SH-SY5Y (cell line): ENCODE measurements at regions not wholly inside any gene's neighbourhood (a gene's known extent, or its start where the extent isn't known, plus 50 kb on each side); places are given as distances from the start of the nearest gene placed in this dataset.
A peak's percentile ranks its signal among the peaks of the same experiment; 100 is the strongest.

Experiments
- GATA2 ChIP-seq: IDR thresholded peaks from 2 replicates; pipeline ENCODE4 v1.6.1; 2011; ENCODE audit warnings: mild to moderate bottlenecking, low read depth, low read length
- GATA3 ChIP-seq: IDR thresholded peaks from 2 replicates; pipeline ENCODE4 v1.6.1; 2011; ENCODE audit warnings: low read depth, mild to moderate bottlenecking, low read length, moderate library complexity

- TF ChIP-seq GATA3 (no peak), GATA2 (no peak)
These were observed 1086.6 kb upstream of the SORCS1 start for GRCh38 chr10:108250936-108251620.

- no peak for TF ChIP-seq GATA2
- TF ChIP-seq GATA3: no peak
These were observed 1085.4 kb upstream of the SORCS1 start for GRCh38 chr10:108249940-108250339.

DNA sequence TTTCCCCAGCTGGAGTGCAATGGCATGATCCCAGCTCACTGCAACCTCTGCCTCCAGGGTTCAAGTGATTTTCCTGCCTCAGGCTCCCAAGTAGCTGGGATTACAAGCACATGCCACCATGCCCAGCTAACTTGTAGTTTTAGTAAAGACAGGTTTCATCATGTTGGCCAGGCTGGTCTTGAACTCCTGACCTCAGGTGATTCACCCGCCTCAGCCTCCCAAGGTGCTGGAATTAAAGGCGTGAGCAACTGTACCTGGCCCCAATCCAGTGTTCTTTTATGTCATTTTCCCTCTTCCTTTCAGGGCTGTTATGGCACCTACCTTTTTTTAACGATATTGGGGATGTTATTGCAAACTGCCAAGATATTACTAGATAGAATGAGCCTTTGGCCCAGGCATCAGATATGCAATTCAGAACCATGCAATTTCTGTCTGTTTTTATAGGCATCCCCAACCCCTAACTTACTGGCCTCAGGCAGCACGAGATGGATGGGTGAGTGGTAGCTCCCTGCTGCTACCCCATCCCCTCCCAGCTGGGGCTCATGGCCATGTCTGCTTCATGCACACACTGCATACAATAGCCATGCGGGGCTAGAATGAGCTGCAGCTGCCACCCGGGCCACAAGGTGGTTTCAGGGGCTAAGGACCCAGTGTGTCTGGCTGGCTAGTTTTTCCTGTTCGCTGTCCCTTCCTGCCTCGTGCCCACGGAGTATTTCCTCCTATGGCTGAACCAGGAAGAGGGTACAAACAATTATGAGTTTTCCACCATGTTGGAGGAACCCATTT, 1080.1 kb upstream of the SORCS1 start:
- TF ChIP-seq GATA2 (no peak), GATA3 (no peak)

DNA sequence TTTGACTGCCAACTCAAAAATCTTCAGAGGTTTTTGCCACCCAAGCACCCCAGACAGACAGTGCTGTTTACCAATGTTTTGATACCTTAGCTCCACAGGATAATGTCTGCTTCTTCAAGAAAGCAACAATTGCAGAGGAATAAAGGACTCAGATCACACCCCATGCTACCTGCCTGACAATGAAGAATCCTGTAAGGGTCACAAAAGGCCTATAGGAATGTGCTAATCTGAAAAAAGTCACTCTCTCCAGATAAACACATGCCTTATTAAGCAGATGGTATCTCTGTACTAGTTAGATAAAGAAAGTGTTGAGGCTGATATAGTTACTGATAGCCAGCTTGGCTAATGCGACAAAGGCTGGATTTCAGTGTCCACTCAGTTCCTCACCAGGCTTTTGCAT, 1076.7 kb upstream of the SORCS1 start:
- TF ChIP-seq GATA3 (no peak), GATA2 (no peak)

GRCh38 chr10:108238261-108238660, 1073.8 kb upstream of the SORCS1 start:
- no peak for TF ChIP-seq GATA2
- TF ChIP-seq GATA3: no peak

DNA sequence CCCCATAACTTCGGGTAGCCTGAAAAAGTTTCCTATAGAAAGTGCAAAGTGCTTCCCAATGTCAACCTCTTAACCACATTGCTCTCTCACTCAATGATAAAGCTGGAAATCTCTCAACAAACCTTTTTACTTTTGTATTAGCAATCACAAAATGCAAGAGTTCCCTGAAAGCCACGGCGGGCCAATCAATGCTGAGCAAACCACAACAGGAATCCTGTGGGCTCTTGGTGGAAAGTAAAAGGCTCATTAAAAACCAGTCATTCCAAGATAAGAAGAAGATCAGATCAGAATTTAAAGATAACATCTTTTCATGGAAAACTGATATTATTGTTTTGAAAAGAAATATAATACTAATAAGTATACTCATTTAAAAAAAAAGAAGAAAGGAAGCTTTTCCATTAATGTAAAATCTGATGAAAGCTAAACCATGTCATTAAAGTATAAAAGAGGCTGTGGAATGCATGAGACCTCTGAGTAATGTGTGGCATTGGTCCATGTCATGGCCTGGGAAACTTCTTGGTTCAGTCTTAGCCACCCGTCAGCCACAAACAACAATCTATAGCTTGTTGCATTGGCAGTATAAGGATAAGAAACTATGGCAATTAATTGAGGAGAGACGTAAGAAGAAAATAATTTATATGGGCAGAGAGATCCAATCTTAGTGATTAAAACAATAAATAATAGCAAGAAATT, 1066.1 kb upstream of the SORCS1 start:
- no peak for TF ChIP-seq GATA3
- TF ChIP-seq GATA2: no peak

DNA sequence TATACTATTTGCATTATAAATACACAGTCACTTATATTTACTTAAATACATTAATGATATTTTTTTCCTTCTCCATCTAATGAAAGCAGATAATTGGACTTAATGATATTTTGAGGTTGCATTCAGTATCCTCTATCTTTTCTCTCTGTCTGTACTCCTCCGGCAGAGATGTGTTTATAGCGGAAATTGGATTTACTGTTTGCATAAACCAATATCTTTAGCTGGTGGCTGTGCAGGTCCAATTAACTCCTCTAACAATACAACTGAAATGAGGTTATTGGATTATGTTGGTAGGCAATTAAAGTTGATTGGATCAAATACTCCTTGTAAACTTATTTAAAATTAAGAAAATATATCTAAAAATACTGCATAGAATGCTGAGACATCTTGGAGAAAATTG, 1044.2 kb upstream of the SORCS1 start:
- TF ChIP-seq GATA3 (no peak), GATA2 (no peak)

DNA sequence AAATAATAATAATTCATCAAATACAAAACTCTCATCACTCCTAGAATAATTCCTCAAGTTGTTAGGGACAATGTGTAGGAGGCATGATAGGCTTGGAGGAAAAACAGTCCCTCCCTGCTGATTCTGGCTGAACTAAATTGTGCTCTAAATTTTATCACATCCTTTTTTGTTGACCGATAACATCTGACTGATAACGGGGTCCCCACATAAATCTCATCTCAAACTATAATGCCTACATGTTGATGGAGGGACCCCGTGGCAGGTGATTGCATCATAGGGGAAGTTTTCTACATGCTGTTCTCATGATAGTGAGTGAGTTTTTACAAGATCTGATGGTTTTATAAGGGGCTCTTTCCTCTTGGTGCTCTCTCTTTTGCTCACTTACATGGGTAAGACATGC, 1043.5 kb upstream of the SORCS1 start:
- peak; percentile 65 for TF ChIP-seq GATA3
- peak; percentile 53; the same call in 1 of the 2 replicates for TF ChIP-seq GATA2

DNA sequence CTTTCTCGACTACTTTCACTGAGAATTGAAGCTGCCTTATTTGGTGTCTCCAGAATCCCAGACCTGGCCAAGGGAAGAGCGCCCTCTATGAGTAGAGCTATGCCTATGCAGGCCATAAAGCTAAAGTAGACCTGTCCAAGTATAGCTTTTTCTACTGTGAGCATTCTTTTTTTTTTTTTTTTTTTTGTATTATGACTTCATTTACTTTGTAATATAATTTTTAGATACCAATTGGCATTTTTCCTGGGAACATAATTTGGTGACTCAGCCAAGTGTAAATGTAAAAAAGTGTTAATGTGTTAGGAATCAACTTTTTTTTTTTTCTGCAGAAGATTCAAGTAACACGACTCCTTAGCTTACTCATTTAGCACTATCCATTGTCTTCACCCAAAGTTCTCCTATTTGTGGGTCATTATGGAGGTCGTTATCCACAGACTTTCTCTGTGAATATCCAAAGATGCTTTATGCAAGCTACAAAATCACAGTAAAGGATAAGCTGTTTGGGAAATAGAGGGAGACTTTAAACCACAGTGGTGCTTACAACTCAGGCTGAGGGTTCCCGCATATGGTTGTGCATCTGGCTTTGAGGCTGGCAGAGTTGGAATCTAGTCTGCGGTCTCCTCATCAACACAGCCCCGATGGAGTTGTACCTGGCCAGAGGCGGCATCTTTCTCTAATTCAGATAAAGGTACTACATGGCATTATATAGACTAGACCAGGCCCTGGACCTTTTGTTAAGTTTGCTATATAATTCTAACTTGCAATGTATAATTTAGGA, 1040.2 kb upstream of the SORCS1 start:
- no peak for TF ChIP-seq GATA3
- no peak for TF ChIP-seq GATA2

GRCh38 chr10:108203905-108204527, 1039.5 kb upstream of the SORCS1 start:
- TF ChIP-seq GATA2: no peak
- no peak for TF ChIP-seq GATA3

DNA sequence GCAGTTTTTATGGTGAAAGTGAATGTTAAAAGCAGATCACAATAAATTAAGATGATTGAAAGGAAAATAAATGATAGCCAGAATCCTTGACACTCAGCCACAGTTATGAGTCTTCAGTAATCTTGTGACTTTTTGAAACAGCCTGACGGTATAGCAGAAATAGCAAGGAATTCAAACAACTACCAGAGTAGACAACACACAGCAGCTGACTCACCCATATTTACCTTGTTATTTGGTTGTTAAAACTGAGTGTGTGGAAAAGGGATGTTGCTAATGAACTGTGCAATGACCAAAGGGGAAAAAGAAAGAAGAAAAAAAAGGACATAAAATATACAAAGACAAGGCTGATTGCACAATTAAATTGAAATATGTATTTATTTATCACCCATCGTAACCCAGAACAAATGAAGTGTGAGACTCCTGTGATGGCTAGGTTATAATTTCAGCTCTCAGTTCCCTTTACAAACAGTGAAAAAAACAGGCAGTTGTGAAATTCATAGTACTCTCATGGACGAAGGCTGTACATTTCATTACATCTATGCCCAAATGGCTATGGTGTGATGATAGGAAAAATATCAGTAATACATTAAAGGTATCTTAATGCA, 1023.0 kb upstream of the SORCS1 start:
- TF ChIP-seq GATA3: no peak
- no peak for TF ChIP-seq GATA2

GRCh38 chr10:108184114-108184513, 1019.6 kb upstream of the SORCS1 start:
- TF ChIP-seq GATA2 (no peak), GATA3 (no peak)

DNA sequence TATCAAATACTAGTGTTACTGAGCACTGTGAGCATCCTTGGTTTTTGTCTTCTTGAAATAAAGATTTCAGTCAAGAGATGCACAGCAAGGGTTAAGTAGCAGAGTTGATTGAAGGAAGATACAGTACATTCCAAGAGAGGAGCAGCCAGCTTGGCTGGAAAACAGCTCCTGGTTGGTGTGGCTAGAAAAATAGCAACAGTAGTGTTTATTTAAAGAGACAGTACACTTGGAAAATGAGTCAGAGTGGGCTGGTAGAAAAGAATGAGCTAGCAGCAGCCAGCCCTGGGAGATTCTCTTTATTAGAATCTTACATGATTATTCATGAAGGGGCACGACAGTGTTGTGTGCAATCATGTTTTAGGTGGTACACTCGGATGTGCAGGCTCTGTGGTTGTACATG, 1016.4 kb upstream of the SORCS1 start:
- TF ChIP-seq GATA2: no peak
- no peak for TF ChIP-seq GATA3

GRCh38 chr10:108169846-108170245, 1005.3 kb upstream of the SORCS1 start:
- TF ChIP-seq GATA2 (no peak), GATA3 (no peak)
